ENCODE measurements at regions not wholly inside any gene's neighbourhood (a gene's known extent, or its start where the extent isn't known, plus 50 kb on each side); places are given as distances from the start of the nearest gene placed in this dataset.
A peak's percentile ranks its signal among the peaks of the same experiment; 100 is the strongest.

DNA sequence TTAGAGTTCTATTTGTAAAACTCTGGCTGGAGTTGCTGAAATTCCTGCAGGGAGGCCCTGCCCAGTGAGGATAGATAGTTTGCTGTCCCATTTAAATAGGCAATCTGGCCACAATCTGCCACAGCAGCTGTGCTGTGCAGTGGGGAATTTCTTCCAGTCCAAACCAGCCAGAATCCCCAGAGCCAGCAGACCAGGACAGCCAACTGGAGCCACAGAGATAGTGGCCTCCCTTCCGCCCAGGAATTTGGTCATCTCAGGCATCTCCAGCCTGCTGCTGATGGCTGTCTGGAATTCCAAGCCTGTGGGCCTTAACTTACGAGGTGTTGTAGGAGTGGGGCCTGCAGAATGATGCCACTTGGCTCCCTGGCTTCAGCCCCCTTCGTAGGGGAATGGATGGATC is 643.4 kb downstream of the DNAJB9 start:
- no peaks in the 10 kb centered on the region for H3K36me3 ChIP-seq
- DNase-seq: peak in 1 of 6 donors; percentile 19
- H3K4me3 ChIP-seq: no peak overlapping the region
- no peak for ATAC-seq
- WGBS, 2 donors: 86 to 96% methylated on average over 3 of the region's 3 CpGs
- no peaks in the 10 kb centered on the region for H3K27me3 ChIP-seq
- H3K4me1 ChIP-seq: no peaks in the 10 kb centered on the region
- TF ChIP-seq, protein P1, sequence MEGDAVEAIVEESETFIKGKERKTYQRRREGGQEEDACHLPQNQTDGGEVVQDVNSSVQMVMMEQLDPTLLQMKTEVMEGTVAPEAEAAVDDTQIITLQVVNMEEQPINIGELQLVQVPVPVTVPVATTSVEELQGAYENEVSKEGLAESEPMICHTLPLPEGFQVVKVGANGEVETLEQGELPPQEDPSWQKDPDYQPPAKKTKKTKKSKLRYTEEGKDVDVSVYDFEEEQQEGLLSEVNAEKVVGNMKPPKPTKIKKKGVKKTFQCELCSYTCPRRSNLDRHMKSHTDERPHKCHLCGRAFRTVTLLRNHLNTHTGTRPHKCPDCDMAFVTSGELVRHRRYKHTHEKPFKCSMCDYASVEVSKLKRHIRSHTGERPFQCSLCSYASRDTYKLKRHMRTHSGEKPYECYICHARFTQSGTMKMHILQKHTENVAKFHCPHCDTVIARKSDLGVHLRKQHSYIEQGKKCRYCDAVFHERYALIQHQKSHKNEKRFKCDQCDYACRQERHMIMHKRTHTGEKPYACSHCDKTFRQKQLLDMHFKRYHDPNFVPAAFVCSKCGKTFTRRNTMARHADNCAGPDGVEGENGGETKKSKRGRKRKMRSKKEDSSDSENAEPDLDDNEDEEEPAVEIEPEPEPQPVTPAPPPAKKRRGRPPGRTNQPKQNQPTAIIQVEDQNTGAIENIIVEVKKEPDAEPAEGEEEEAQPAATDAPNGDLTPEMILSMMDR (IDR thresholded peaks at IDR 0.05): no peak
- no peak overlapping the region for H3K27ac ChIP-seq
- intact Hi-C loops (cut with DNase I): no loop called here
- H3K9me3 ChIP-seq: no peaks in the 10 kb centered on the region
- FAIRE-seq: no peak

DNA sequence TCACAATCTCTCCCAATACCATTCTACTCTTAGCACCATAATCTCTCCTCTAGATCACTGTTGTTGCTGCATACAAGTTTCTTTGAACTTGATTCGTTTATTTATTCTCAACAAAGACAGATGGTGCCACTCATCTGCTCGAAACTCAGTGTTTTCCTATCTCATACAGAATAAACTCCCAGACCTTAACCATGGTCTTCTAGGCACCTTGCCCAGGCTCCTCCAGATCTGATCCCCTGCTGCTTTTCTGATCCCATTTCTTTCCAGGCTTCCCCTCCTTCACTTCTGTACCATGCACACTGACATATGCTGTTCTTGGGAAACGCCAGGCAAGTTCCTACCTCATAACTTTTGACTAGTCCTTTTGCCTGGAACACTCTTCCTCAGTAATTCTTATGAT is 645.7 kb downstream of the DNAJB9 start:
- intact Hi-C loops (cut with DNase I): no loop called here
- Histone ChIP-seq H3K4me3 (no peak overlapping the region), H3K27ac (no peak overlapping the region), H3K9me3 (no peaks in the 10 kb centered on the region), H3K4me1 (no peaks in the 10 kb centered on the region), H3K27me3 (no peaks in the 10 kb centered on the region), H3K36me3 (no peaks in the 10 kb centered on the region)
- TF ChIP-seq, protein P1 (IDR thresholded peaks at IDR 0.05): no peak
- no peak for ATAC-seq
- no peak for FAIRE-seq
- no peak for DNase-seq
- 54 to 59% methylated on average over 3 of the region's 3 CpGs for WGBS, 2 donors

- WGBS, 2 donors: 82 to 84% methylated on average over 2 of the region's 2 CpGs
- Histone ChIP-seq H3K27ac (no peak overlapping the region), H3K27me3 (no peaks in the 10 kb centered on the region), H3K4me1 (no peaks in the 10 kb centered on the region), H3K36me3 (no peaks in the 10 kb centered on the region), H3K9me3 (no peaks in the 10 kb centered on the region), H3K4me3 (no peak overlapping the region)
- intact Hi-C loops (cut with DNase I): no loop called here
- DNase-seq: no peak
- TF ChIP-seq, protein P1 (IDR thresholded peaks at IDR 0.05): no peak
- FAIRE-seq: no peak
- ATAC-seq: no peak
These were observed 654.4 kb downstream of the DNAJB9 start for GRCh38 chr7:109224100-109224499.

DNA sequence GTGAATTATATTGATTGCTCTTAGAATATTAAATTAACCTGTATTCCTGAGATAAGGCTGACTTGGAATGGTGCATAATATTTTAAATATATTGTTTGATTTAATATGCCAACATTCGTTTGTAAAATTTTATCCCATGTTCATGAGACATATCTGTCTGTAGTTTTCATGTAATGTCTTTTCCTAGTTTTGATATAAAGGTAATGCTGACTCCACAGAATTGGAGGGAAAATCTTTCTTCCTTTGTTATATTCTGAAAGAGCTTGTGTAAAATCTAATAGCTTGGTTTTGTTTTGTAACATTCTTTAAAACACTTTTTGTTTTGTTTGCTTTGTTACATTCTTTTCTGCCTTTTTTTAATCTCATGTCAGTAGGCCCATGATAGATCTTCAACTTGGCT is 657.0 kb downstream of the DNAJB9 start:
- Histone ChIP-seq H3K27ac (no peak overlapping the region), H3K36me3 (no peaks in the 10 kb centered on the region), H3K27me3 (no peaks in the 10 kb centered on the region), H3K4me3 (no peak overlapping the region), H3K9me3 (no peaks in the 10 kb centered on the region), H3K4me1 (no peaks in the 10 kb centered on the region)
- 33 to 52% methylated on average over 1 of the region's 1 CpG for WGBS, 2 donors
- intact Hi-C loops (cut with DNase I): no loop called here
- no peak for DNase-seq
- FAIRE-seq: no peak
- TF ChIP-seq, protein P1 (IDR thresholded peaks at IDR 0.05): no peak
- no peak for ATAC-seq

DNA sequence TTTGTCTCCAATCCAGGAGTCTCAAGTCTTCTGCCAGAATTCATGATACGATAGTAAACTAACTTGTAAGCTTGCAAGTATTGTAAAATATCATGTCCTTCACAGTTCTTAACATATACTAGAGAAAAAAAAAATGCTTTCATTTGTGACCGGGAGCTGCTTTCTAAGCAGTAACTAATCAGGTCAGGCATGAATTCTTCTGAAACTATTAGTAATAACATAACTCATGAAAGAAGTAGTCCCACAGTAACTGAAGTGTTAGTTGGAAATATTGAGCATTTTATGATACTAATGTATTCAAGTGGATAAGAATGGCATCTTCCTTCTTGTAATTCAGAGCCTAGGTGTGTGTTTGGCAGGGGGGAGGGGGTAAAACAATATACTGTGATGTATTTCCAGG is 665.6 kb downstream of the DNAJB9 start:
- Histone ChIP-seq H3K4me1 (no peaks in the 10 kb centered on the region), H3K27me3 (no peaks in the 10 kb centered on the region), H3K9me3 (no peaks in the 10 kb centered on the region), H3K4me3 (no peak overlapping the region), H3K27ac (no peak overlapping the region), H3K36me3 (no peaks in the 10 kb centered on the region)
- TF ChIP-seq, protein P1 (IDR thresholded peaks at IDR 0.05): no peak
- FAIRE-seq (no peak), ATAC-seq (no peak), DNase-seq (no peak)
- intact Hi-C loops (cut with DNase I): no loop called here
- WGBS, 2 donors: 84 to 85% methylated on average over 2 of the region's 2 CpGs

Data from pancreas (tissue), 10 donors.